ENCODE measurements at regions not wholly inside any gene's neighbourhood (a gene's known extent, or its start where the extent isn't known, plus 50 kb on each side); places are given as distances from the start of the nearest gene placed in this dataset.

- no peak for DNase-seq
Observed at GRCh38 chr4:102441978-102442911, 58.9 kb upstream of the NFKB1 start.

- DNase-seq: no peak
Observed at GRCh38 chr4:102444752-102445151, 56.4 kb upstream of the NFKB1 start.

- DNase-seq: no peak
Observed at GRCh38 chr4:102445213-102445612, 55.9 kb upstream of the NFKB1 start.

- DNase-seq: no peak
Observed at GRCh38 chr4:102447413-102447812, 53.7 kb upstream of the NFKB1 start.

GRCh38 chr4:102449751-102450352 lies 51.3 kb upstream of the NFKB1 start:
- peak; percentile 48 to 69 for DNase-seq

- DNase-seq: no peak
Observed at GRCh38 chr4:102451266-102451665, 49.9 kb upstream of the NFKB1 start.

Data from activated CD4-positive, alpha-beta T cell treated with anti-CD3 and anti-CD28 coated beads for 4 hours (primary cell).